Fibroblast of lung (primary cell): ENCODE measurements at regions not wholly inside any gene's neighbourhood (a gene's known extent, or its start where the extent isn't known, plus 50 kb on each side); places are given as distances from the start of the nearest gene placed in this dataset.
"Not testable (repeated sequence)": the region's sequence is repeated elsewhere in the genome, so short reads cannot be mapped to it uniquely, and the experiment has no call there.

Experiments
- DNase-seq, 2 donors: peaks; one replicate each; pipeline versions ENCODE4 v3.0.0 to v3.0.0-alpha.2; 2010; ENCODE audit warnings: low read depth in 2 of 2
- H2AFZ ChIP-seq: 2 replicates; pipeline ENCODE4 v1.5.1; 2012; ENCODE audit warnings: low read length, control low read depth, inconsistent platforms
- H3K27ac ChIP-seq: 2 replicates; pipeline ENCODE4 v1.5.1; 2011; ENCODE audit warnings: low read length, control low read depth; ENCODE audit not compliant: insufficient read depth
- H3K27me3 ChIP-seq: 2 replicates; pipeline ENCODE4 v1.5.1; 2011; ENCODE audit warnings: mild to moderate bottlenecking, low read length; ENCODE audit not compliant: control insufficient read depth, insufficient read depth
- H3K36me3 ChIP-seq: 2 replicates; pipeline ENCODE4 v1.5.1; 2011; ENCODE audit warnings: low read length; ENCODE audit not compliant: control insufficient read depth, insufficient read depth
- H3K4me1 ChIP-seq: 2 replicates; pipeline ENCODE4 v1.5.1; 2011; ENCODE audit warnings: low read length; ENCODE audit not compliant: control insufficient read depth, insufficient read depth; ENCODE audit errors: extremely low read depth
- H3K4me2 ChIP-seq: 2 replicates; pipeline ENCODE4 v1.5.1; 2011; ENCODE audit warnings: low read length, control low read depth; ENCODE audit not compliant: insufficient read depth; ENCODE audit errors: extremely low read depth
- H3K4me3 ChIP-seq, 4 experiments: fragments of 200-600 bp in 1 of 4; sonication (generic) in 1 of 4; replicated peaks in 1 of 4; 2 replicates each; pipeline ENCODE4 v1.5.1; 2011 to 2016; ENCODE audit warnings: low read length in 4 of 4, low read depth in 3 of 4, mild to moderate bottlenecking in 3 of 4, control low read depth in 2 of 4, inconsistent platforms in 1 of 4, mixed read lengths in 1 of 4; ENCODE audit not compliant: insufficient read depth in 1 of 4; ENCODE audit errors: control extremely low read depth in 1 of 4
- H3K79me2 ChIP-seq: 2 replicates; pipeline ENCODE4 v1.5.1; 2012; ENCODE audit warnings: mild to moderate bottlenecking, low read length, inconsistent platforms; ENCODE audit not compliant: control insufficient read depth, insufficient read depth
- H3K9ac ChIP-seq: 2 replicates; pipeline ENCODE4 v1.5.1; 2011; ENCODE audit warnings: mild to moderate bottlenecking, low read length, control low read depth; ENCODE audit not compliant: insufficient read depth
- H3K9me3 ChIP-seq: 2 replicates; pipeline ENCODE4 v1.5.1; 2012; ENCODE audit warnings: low read depth, low read length; ENCODE audit not compliant: control insufficient read depth, insufficient read depth
- H4K20me1 ChIP-seq: 2 replicates; pipeline ENCODE4 v1.5.1; 2011; ENCODE audit warnings: low read length; ENCODE audit not compliant: control insufficient read depth, insufficient read depth; ENCODE audit errors: extremely low read depth
- EZH2 ChIP-seq: IDR thresholded peaks from 2 replicates; pipeline ENCODE4 v1.5.1; 2012; ENCODE audit warnings: low read length, control low read depth, mild to moderate bottlenecking; ENCODE audit errors: missing control alignments
- TF ChIP-seq, protein P1 (sequence below), 2 donors: IDR thresholded peaks in 1 of 2; conservative IDR thresholded peaks in 1 of 2; 1 replicate in 1 of 2; 2 replicates in 1 of 2; pipeline ENCODE4 v1.5.1; 2011 to 2012; ENCODE audit warnings: low read length in 2 of 2, control low read depth in 1 of 2, inconsistent platforms in 1 of 2, low read depth in 1 of 2, mild to moderate bottlenecking in 1 of 2

DNA sequence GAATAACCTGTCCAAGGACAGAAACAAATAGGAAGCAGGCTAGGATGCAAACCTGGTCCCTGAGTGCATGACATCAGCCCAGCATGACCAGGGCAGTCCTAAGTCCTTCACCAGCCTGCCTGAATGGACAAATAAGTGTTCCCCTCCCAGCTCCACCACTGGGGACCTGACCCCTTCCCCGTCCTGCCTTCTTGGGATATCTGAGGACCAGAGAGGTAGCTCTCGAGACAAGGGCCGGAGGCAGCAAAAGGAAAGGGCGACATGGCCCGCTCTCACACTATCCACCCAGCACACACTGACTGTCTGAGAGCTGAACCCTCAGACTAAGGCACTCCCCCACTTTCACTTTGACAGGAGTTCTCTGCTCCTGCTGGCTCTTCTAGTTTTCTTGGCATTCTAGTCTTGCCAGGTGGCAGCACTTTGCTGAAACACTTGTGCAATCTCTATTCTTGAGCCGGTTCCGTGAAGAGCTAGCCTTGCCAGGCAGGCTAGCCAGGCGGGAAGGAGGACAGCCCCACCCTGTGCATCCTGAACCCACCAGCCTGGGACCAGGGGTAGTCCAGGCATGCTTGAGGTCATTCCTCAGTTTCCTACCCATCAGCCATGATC lies 251.1 kb upstream of the RAB4A start:
- TF ChIP-seq EZH2 = no peak
- TF ChIP-seq, protein P1, sequence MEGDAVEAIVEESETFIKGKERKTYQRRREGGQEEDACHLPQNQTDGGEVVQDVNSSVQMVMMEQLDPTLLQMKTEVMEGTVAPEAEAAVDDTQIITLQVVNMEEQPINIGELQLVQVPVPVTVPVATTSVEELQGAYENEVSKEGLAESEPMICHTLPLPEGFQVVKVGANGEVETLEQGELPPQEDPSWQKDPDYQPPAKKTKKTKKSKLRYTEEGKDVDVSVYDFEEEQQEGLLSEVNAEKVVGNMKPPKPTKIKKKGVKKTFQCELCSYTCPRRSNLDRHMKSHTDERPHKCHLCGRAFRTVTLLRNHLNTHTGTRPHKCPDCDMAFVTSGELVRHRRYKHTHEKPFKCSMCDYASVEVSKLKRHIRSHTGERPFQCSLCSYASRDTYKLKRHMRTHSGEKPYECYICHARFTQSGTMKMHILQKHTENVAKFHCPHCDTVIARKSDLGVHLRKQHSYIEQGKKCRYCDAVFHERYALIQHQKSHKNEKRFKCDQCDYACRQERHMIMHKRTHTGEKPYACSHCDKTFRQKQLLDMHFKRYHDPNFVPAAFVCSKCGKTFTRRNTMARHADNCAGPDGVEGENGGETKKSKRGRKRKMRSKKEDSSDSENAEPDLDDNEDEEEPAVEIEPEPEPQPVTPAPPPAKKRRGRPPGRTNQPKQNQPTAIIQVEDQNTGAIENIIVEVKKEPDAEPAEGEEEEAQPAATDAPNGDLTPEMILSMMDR (conservative IDR thresholded peaks at IDR 0.05 in 1 of 2, IDR thresholded peaks at IDR 0.05 in 1 of 2; ENCODE audit: low read depth in 1 of 2, low read length in 2 of 2) = no peak
- H2AFZ ChIP-seq = no peak overlapping the region

DNA sequence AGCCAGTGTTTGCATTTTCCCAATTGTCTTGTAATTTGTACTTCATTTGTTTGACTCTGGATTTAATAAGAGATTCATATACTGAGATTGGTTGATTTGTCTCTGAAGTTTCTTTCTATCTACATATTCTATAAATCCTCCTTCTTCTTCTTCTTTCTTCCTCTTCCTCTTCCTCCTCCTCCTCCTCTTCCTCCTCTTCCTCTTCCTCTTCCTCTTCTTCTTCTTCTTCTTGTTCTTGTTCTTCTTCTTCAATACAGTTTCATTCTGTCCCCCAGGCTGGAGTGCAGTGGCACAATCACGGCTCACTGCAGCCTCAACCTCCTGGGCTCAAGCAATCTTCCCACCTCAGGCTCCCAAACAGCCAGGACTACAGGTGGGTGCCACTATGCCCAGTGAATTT lies 249.9 kb upstream of the RAB4A start:
- not testable (repeated sequence) for H3K9ac ChIP-seq, H3K36me3 ChIP-seq, H3K79me2 ChIP-seq, H3K9me3 ChIP-seq, H3K27me3 ChIP-seq, H3K4me2 ChIP-seq, H2AFZ ChIP-seq, H3K27ac ChIP-seq, DNase-seq, H3K4me3 ChIP-seq, H4K20me1 ChIP-seq, H3K4me1 ChIP-seq

More for the DNA sequence above, 251.1 kb upstream of the RAB4A start:
- Histone ChIP-seq H3K27me3 (no peaks in the 10 kb centered on the region), H3K4me3 (no peak overlapping the region), H3K4me2 (no peak overlapping the region), H4K20me1 (no peaks in the 10 kb centered on the region), H3K9ac (no peak overlapping the region), H3K4me1 (no peaks in the 10 kb centered on the region), H3K9me3 (no peaks in the 10 kb centered on the region), H3K27ac (no peak overlapping the region), H3K79me2 (no peaks in the 10 kb centered on the region), H3K36me3 (no peaks in the 10 kb centered on the region)
- DNase-seq = no peak

DNA sequence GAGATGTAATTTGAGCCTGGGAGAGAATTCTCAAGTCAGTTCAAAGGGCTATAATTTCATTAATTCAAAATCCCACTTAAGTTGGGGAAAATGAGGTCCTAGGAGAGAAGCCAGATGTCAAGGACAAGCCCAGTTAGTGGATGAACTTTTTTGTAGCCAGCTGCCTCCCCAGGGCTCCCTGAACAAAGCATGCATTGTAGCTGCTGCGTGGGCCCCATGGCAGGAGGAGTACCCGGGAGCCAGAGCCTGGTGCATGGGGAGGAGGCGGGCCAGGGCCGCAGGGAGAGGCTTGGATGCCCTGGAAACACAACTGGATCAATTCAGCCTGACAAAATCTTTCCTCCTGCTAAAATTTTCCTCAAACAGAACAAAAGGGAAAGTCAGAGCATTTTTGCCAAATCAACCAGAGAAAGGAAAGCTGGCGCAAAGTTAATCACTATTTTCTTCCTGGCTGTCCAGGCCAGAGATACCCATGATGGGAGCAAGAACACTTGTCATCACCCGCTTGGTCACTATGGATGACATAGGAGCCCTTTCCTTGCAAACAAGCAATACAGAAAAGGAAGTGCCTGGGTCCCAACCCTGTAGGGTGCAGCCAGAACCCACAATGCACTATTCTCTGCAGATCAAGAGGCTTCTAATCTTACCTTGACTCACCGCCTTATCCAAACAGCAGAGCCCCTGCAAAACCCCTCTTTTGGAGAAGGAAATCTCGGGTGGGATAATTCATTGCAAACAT lies 248.1 kb upstream of the RAB4A start:
- Histone ChIP-seq H4K20me1 (no peaks in the 10 kb centered on the region), H2AFZ (no peak overlapping the region), H3K79me2 (no peaks in the 10 kb centered on the region), H3K9ac (no peak overlapping the region), H3K27me3 (no peaks in the 10 kb centered on the region), H3K4me1 (no peaks in the 10 kb centered on the region), H3K27ac (no peak overlapping the region), H3K4me2 (no peak overlapping the region), H3K4me3 (no peak overlapping the region), H3K9me3 (no peaks in the 10 kb centered on the region), H3K36me3 (no peaks in the 10 kb centered on the region)
- no peak for DNase-seq
- TF ChIP-seq EZH2 = no peak
- TF ChIP-seq, protein P1 (conservative IDR thresholded peaks at IDR 0.05 in 1 of 2, IDR thresholded peaks at IDR 0.05 in 1 of 2; ENCODE audit: low read depth in 1 of 2, low read length in 2 of 2) = no peak
